Neutrophil (primary cell): ENCODE measurements at regions not wholly inside any gene's neighbourhood (a gene's known extent, or its start where the extent isn't known, plus 50 kb on each side); places are given as distances from the start of the nearest gene placed in this dataset.
A peak's percentile ranks its signal among the peaks of the same experiment; 100 is the strongest.

ENCODE experiments used
- H3K27ac ChIP-seq: fragments of 200-600 bp; sonication (generic); 2 replicates; pipeline ENCODE4 v1.5.1; 2016; ENCODE audit warnings: mild to moderate bottlenecking, moderate library complexity
- H3K27me3 ChIP-seq: fragments of 200-600 bp; sonication (generic); 2 replicates; pipeline ENCODE4 v1.6.0; 2016; ENCODE audit warnings: mild to moderate bottlenecking
- H3K36me3 ChIP-seq: fragments of 200-600 bp; sonication (generic); 2 replicates; pipeline ENCODE4 v1.5.1; 2017
- H3K4me1 ChIP-seq, 2 experiments: fragments of 200-600 bp in 1 of 2; sonication (generic) in 1 of 2; 1 replicate in 1 of 2; 2 replicates in 1 of 2; pipeline versions ENCODE4 v1.5.1 to v1.6.1; 2013 to 2016; ENCODE audit warnings: low read depth in 1 of 2, low read length in 1 of 2, mild to moderate bottlenecking in 1 of 2, moderate library complexity in 1 of 2; ENCODE audit not compliant: control insufficient read depth in 1 of 2, insufficient read depth in 1 of 2
- H3K4me3 ChIP-seq, 2 experiments: fragments of 200-600 bp in 1 of 2; sonication (generic) in 1 of 2; 1 replicate in 1 of 2; 2 replicates in 1 of 2; pipeline ENCODE4 v1.5.1; 2013 to 2016; ENCODE audit warnings: low read depth in 1 of 2, low read length in 1 of 2, mild to moderate bottlenecking in 1 of 2, moderate library complexity in 1 of 2
- H3K9me3 ChIP-seq: fragments of 200-600 bp; sonication (generic); 2 replicates; pipeline ENCODE4 v1.5.1; 2016
- TF ChIP-seq, protein P1 (sequence below): fragments of 200-600 bp; sonication (generic); IDR thresholded peaks from 2 replicates; pipeline ENCODE4 v1.5.1; 2016; ENCODE audit warnings: antibody characterized with exemption

DNA sequence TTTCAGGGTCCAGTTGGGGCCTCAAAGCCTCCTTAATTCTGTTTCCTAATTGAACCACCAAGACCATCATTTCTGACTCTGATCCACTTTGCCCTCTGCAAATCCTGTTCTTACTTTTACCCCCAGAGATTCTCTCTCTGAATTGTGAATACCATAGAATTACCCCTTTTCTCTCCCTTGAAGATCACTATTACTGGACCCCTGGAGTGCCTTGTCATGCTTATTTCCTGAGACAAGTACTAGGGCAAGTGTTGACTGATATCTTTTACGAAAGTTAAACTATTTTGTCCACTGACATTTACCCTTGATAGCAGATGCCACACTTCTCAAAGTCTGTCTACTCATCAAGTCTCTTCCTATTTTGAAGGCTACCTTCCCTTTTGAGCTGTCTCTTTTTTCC, 246.9 kb upstream of the PTGER4 start:
- Histone ChIP-seq H3K27ac (no peak overlapping the region), H3K4me1 (peaks cover 20 to 24% of the 10 kb centered on the region in 2 experiments), H3K9me3 (no peaks in the 10 kb centered on the region), H3K4me3 (no peak overlapping the region), H3K27me3 (no peaks in the 10 kb centered on the region), H3K36me3 (no peaks in the 10 kb centered on the region)
- TF ChIP-seq, protein P1, sequence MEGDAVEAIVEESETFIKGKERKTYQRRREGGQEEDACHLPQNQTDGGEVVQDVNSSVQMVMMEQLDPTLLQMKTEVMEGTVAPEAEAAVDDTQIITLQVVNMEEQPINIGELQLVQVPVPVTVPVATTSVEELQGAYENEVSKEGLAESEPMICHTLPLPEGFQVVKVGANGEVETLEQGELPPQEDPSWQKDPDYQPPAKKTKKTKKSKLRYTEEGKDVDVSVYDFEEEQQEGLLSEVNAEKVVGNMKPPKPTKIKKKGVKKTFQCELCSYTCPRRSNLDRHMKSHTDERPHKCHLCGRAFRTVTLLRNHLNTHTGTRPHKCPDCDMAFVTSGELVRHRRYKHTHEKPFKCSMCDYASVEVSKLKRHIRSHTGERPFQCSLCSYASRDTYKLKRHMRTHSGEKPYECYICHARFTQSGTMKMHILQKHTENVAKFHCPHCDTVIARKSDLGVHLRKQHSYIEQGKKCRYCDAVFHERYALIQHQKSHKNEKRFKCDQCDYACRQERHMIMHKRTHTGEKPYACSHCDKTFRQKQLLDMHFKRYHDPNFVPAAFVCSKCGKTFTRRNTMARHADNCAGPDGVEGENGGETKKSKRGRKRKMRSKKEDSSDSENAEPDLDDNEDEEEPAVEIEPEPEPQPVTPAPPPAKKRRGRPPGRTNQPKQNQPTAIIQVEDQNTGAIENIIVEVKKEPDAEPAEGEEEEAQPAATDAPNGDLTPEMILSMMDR = no peak

DNA sequence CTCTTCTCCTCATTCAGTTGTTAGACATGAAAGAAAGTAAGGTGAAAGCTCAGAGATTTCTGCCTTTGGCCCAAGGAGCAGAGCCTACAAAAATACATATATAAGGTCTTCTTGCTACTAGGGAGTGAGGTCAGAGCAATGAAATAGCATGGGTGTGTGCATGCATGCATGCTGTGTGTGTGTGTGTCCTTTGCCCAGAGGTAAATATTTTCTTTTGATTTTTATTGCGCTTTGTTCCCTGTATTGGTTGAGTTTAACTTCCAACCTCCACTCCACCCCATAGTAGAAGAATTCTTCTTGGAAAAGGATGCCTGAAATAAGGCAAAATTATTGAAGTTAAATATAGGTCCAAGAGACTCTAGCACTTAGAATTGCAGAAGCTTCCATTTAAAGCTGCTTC, 248.0 kb upstream of the PTGER4 start:
- no peaks in the 10 kb centered on the region for H3K36me3 ChIP-seq
- H3K9me3 ChIP-seq = no peaks in the 10 kb centered on the region
- TF ChIP-seq, protein P1 = no peak
- H3K27me3 ChIP-seq = no peaks in the 10 kb centered on the region
- H3K4me3 ChIP-seq = no peak overlapping the region
- peaks cover 9 to 14% of the 10 kb centered on the region in 2 experiments for H3K4me1 ChIP-seq
- no peak overlapping the region for H3K27ac ChIP-seq

GRCh38 chr5:40430101-40430710, 249.5 kb upstream of the PTGER4 start:
- Histone ChIP-seq H3K9me3 (no peaks in the 10 kb centered on the region), H3K27me3 (no peaks in the 10 kb centered on the region), H3K27ac (peak overlapping the region; percentile 14), H3K4me1 (peaks cover 0 to 7% of the 10 kb centered on the region in 2 experiments), H3K36me3 (no peaks in the 10 kb centered on the region), H3K4me3 (no peak overlapping the region)
- TF ChIP-seq, protein P1 = no peak

- Histone ChIP-seq H3K27me3 (no peaks in the 10 kb centered on the region), H3K36me3 (no peaks in the 10 kb centered on the region), H3K4me1 (peaks cover 0 to 7% of the 10 kb centered on the region in 2 experiments), H3K4me3 (no peak overlapping the region), H3K27ac (peak overlapping the region; percentile 14), H3K9me3 (no peaks in the 10 kb centered on the region)
- TF ChIP-seq, protein P1 = no peak
These were observed 250.2 kb upstream of the PTGER4 start for GRCh38 chr5:40429258-40430100.

GRCh38 chr5:40428815-40429214, 250.9 kb upstream of the PTGER4 start:
- Histone ChIP-seq H3K9me3 (no peaks in the 10 kb centered on the region), H3K27me3 (no peaks in the 10 kb centered on the region), H3K4me1 (peaks cover 0 to 7% of the 10 kb centered on the region in 2 experiments), H3K4me3 (no peak overlapping the region), H3K27ac (no peak overlapping the region), H3K36me3 (no peaks in the 10 kb centered on the region)
- TF ChIP-seq, protein P1 = no peak
